ENCODE measurements at regions not wholly inside any gene's neighbourhood (a gene's known extent, or its start where the extent isn't known, plus 50 kb on each side); places are given as distances from the start of the nearest gene placed in this dataset.

DNA sequence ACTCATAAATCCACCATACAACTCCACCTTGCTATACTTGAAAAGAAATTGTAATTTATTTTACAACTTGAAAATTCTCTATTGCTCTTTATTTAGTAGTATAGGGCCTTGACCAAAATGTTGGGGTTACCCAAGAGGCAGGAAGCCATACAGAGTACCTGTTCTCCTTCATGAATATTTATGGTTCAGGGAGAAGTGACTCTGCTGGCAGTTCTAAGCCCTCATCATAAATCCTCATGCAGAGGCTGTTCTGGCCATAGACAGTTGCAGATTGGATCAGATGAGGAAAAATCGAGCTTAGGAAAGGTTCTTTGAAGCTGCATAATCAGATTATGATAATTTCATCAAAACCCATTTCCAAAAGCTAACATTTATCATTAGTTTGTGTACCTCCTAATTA lies 449.4 kb upstream of the TENM4 start:
- H3K4me1 ChIP-seq (ENCODE audit: control insufficient read depth in 1 of 2, extremely low read depth in 1 of 2, insufficient read depth in 2 of 2, low read length in 2 of 2), result no peaks in the 10 kb centered on the region
- H3K27ac ChIP-seq (ENCODE audit: low read length), result no peak overlapping the region
- no peak for DNase-seq
- H3K27me3 Mint-ChIP-seq, result no peaks in the 10 kb centered on the region
- ChIA-PET POLR2A (no interaction called here), CTCF (no interaction called here)
- no peak overlapping the region for H3K27ac Mint-ChIP-seq
- peaks cover 3 to 13% (median 4%) of the 10 kb centered on the region in 3 donors for H3K9me3 Mint-ChIP-seq
- H3K4me3 ChIP-seq (ENCODE audit: control insufficient read depth in 1 of 2, extremely low read depth in 1 of 2, low read length in 1 of 2), result no peak overlapping the region
- no CpG with 5 or more reads among the region's 1 CpG for WGBS (ENCODE audit: insufficient coverage)
- no peaks in the 10 kb centered on the region for H3K27me3 ChIP-seq (replicated peaks in 1 of 2; ENCODE audit: control insufficient read depth in 2 of 2, extremely low read depth in 1 of 2, insufficient read depth in 2 of 2, low read length in 1 of 2)
- H3K4me1 Mint-ChIP-seq, result no peaks in the 10 kb centered on the region
- no peak for ATAC-seq (replicated peaks in 1 of 4)
- H3K4me3 Mint-ChIP-seq, result no peak overlapping the region
- no peaks in the 10 kb centered on the region for H3K36me3 ChIP-seq (ENCODE audit: control insufficient read depth in 2 of 2, extremely low read depth in 1 of 2, insufficient read depth in 1 of 2, low read length in 1 of 2)
- no peaks in the 10 kb centered on the region for H3K9me3 ChIP-seq
- H3K36me3 Mint-ChIP-seq, result no peaks in the 10 kb centered on the region

DNA sequence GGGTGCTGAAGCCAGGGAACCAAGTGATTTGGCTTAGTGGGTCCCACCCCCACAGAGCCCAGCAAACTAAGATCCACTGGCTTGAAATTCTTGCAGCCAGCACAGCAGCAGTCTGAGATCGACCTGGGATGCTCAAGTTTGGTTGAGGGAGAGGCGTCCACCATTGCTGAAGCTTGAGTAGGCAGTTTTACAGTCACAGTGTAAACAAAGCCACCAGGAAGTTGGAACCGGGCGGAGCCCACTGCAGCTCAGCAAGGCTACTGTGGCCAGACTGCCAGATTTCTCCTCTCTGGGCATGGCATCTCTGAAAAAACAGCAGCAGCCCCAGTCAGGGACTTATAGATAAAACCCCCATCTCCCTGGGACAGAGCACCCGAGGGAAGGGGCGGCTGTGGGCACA lies 424.1 kb upstream of the TENM4 start:
- CTCF ChIA-PET, result no interaction called here
- 70% methylated on average over 6 of the region's 6 CpGs for WGBS (ENCODE audit: insufficient coverage)
- ATAC-seq (replicated peaks in 1 of 4), result no peak

DNA sequence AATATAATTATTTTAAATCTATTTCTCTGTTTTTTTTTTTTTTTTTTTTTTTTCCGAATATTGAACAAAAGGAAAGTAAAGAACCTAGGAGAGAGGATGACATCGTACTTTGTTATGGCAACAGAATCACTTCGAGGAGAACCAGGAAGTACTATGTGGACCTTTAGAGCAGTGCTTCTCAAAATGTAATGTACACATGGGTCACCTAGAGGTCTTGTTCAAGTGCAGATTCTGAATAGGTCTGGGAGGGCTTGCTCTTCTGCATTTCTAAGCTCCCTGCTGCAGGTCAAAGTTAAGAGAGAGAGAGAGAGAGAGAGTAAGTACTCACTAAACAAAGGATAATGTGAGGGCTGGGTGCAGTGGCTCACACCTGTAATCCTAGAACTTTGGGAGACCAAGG lies 419.5 kb upstream of the TENM4 start:
- Mint-ChIP-seq H3K36me3 (no peaks in the 10 kb centered on the region), H3K4me1 (no peaks in the 10 kb centered on the region), H3K9me3 (peaks cover 16 to 29% (median 21%) of the 10 kb centered on the region in 3 donors), H3K4me3 (no peak overlapping the region), H3K27ac (no peak overlapping the region), H3K27me3 (no peaks in the 10 kb centered on the region)
- CTCF ChIA-PET, result no interaction called here
- Histone ChIP-seq H3K4me3 (ENCODE audit: control insufficient read depth in 1 of 2, extremely low read depth in 1 of 2, low read length in 1 of 2) (no peak overlapping the region), H3K27me3 (replicated peaks in 1 of 2; ENCODE audit: control insufficient read depth in 2 of 2, extremely low read depth in 1 of 2, insufficient read depth in 2 of 2, low read length in 1 of 2) (no peaks in the 10 kb centered on the region), H3K27ac (ENCODE audit: low read length) (no peak overlapping the region), H3K36me3 (ENCODE audit: control insufficient read depth in 2 of 2, extremely low read depth in 1 of 2, insufficient read depth in 1 of 2, low read length in 1 of 2) (no peaks in the 10 kb centered on the region), H3K4me1 (ENCODE audit: control insufficient read depth in 1 of 2, extremely low read depth in 1 of 2, insufficient read depth in 2 of 2, low read length in 2 of 2) (no peaks in the 10 kb centered on the region), H3K9me3 (no peaks in the 10 kb centered on the region)
- no peak for DNase-seq
- 64% methylated on average over 2 of the region's 3 CpGs for WGBS (ENCODE audit: insufficient coverage)
- POLR2A ChIA-PET, result no interaction called here
- ATAC-seq (replicated peaks in 1 of 4), result no peak

More for the DNA sequence above, 424.1 kb upstream of the TENM4 start:
- no peaks in the 10 kb centered on the region for H3K9me3 ChIP-seq
- Mint-ChIP-seq H3K4me1 (no peaks in the 10 kb centered on the region), H3K36me3 (no peaks in the 10 kb centered on the region), H3K27me3 (no peaks in the 10 kb centered on the region), H3K27ac (no peak overlapping the region), H3K4me3 (no peak overlapping the region), H3K9me3 (peaks cover 24 to 30% (median 25%) of the 10 kb centered on the region in 3 donors)
- H3K27ac ChIP-seq (ENCODE audit: low read length), result no peak overlapping the region
- no peaks in the 10 kb centered on the region for H3K36me3 ChIP-seq (ENCODE audit: control insufficient read depth in 2 of 2, extremely low read depth in 1 of 2, insufficient read depth in 1 of 2, low read length in 1 of 2)
- H3K27me3 ChIP-seq (replicated peaks in 1 of 2; ENCODE audit: control insufficient read depth in 2 of 2, extremely low read depth in 1 of 2, insufficient read depth in 2 of 2, low read length in 1 of 2), result no peaks in the 10 kb centered on the region
- no peaks in the 10 kb centered on the region for H3K4me1 ChIP-seq (ENCODE audit: control insufficient read depth in 1 of 2, extremely low read depth in 1 of 2, insufficient read depth in 2 of 2, low read length in 2 of 2)
- no peak for DNase-seq
- POLR2A ChIA-PET, result no interaction called here
- no peak overlapping the region for H3K4me3 ChIP-seq (ENCODE audit: control insufficient read depth in 1 of 2, extremely low read depth in 1 of 2, low read length in 1 of 2)

DNA sequence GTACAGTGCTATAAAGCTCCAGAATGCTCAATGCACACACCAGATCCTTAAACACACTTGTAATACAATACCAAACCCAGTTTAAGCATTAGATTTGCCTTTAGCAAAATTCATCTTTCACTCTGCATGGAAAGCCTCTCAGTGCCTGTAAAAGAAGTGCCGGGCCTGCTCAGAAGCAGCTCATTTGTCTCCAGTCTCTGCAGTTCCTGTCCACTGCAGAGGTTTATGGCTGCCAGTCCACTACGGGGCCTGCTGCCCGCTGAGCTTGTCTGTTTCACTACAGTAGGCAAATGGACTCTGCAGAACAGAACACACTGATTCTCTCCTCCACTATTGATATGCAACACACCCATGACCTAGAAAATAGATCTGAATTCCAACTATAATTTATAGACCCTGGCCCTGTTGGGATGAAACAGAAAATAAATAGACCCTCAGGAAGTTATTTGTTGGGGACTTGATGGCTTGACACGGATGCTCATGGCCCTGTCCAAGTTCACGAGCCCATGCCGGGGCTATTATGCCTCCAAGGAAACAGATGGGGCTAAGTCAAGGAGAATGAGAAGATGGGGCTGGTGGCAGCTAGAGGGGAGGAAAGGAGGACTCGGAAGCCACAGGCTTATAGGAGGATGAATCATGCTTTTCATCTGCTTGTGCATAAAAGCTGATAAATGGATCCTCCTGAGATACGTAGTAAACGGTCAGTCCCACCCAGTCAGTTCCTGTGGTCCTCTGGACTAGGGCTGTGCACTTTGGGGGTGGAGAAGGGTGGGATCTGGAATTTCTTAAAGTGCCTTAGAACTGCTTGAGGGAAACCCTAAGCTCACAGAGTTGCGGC lies 416.8 kb upstream of the TENM4 start:
- ATAC-seq (replicated peaks in 1 of 4) (no peak), DNase-seq (no peak)
- CTCF ChIA-PET, result no interaction called here
- Histone ChIP-seq H3K9me3 (no peaks in the 10 kb centered on the region), H3K27me3 (replicated peaks in 1 of 2; ENCODE audit: control insufficient read depth in 2 of 2, extremely low read depth in 1 of 2, insufficient read depth in 2 of 2, low read length in 1 of 2) (no peaks in the 10 kb centered on the region), H3K4me1 (ENCODE audit: control insufficient read depth in 1 of 2, extremely low read depth in 1 of 2, insufficient read depth in 2 of 2, low read length in 2 of 2) (no peaks in the 10 kb centered on the region), H3K4me3 (ENCODE audit: control insufficient read depth in 1 of 2, extremely low read depth in 1 of 2, low read length in 1 of 2) (no peak overlapping the region), H3K36me3 (ENCODE audit: control insufficient read depth in 2 of 2, extremely low read depth in 1 of 2, insufficient read depth in 1 of 2, low read length in 1 of 2) (no peaks in the 10 kb centered on the region), H3K27ac (ENCODE audit: low read length) (no peak overlapping the region)
- Mint-ChIP-seq H3K27ac (no peak overlapping the region), H3K36me3 (no peaks in the 10 kb centered on the region), H3K4me1 (no peaks in the 10 kb centered on the region), H3K27me3 (no peaks in the 10 kb centered on the region), H3K9me3 (peaks cover 10 to 28% (median 19%) of the 10 kb centered on the region in 3 donors), H3K4me3 (no peak overlapping the region)
- 73% methylated on average over 10 of the region's 10 CpGs for WGBS (ENCODE audit: insufficient coverage)
- POLR2A ChIA-PET, result no interaction called here

DNA sequence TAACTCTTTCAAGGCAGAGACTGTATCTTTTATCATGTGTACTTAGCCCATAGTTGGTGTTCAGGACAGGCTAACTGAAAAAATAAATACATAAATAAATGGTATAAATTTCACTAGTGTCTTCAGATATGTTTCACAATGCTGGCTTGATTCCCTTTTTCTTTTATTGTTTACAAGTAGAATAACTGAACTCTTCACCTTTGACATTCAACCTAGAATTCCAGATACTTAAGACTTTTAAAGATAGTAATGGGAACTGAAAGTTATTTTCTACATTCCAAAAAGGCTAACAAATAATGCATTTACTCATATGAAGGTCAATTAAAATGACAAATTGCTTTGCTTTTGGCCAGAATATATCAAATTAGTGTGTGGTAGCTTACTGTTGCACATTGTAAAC lies 411.3 kb upstream of the TENM4 start:
- Histone ChIP-seq H3K27me3 (replicated peaks in 1 of 2; ENCODE audit: control insufficient read depth in 2 of 2, extremely low read depth in 1 of 2, insufficient read depth in 2 of 2, low read length in 1 of 2) (no peaks in the 10 kb centered on the region), H3K27ac (ENCODE audit: low read length) (no peak overlapping the region), H3K4me3 (ENCODE audit: control insufficient read depth in 1 of 2, extremely low read depth in 1 of 2, low read length in 1 of 2) (no peak overlapping the region), H3K4me1 (ENCODE audit: control insufficient read depth in 1 of 2, extremely low read depth in 1 of 2, insufficient read depth in 2 of 2, low read length in 2 of 2) (no peaks in the 10 kb centered on the region), H3K36me3 (ENCODE audit: control insufficient read depth in 2 of 2, extremely low read depth in 1 of 2, insufficient read depth in 1 of 2, low read length in 1 of 2) (no peaks in the 10 kb centered on the region), H3K9me3 (no peaks in the 10 kb centered on the region)
- ATAC-seq (replicated peaks in 1 of 4) (no peak), DNase-seq (no peak)
- ChIA-PET POLR2A (no interaction called here), CTCF (no interaction called here)
- Mint-ChIP-seq H3K27ac (no peak overlapping the region), H3K4me1 (no peaks in the 10 kb centered on the region), H3K27me3 (no peaks in the 10 kb centered on the region), H3K36me3 (no peaks in the 10 kb centered on the region), H3K9me3 (peaks cover 8 to 18% (median 10%) of the 10 kb centered on the region in 3 donors), H3K4me3 (no peak overlapping the region)

DNA sequence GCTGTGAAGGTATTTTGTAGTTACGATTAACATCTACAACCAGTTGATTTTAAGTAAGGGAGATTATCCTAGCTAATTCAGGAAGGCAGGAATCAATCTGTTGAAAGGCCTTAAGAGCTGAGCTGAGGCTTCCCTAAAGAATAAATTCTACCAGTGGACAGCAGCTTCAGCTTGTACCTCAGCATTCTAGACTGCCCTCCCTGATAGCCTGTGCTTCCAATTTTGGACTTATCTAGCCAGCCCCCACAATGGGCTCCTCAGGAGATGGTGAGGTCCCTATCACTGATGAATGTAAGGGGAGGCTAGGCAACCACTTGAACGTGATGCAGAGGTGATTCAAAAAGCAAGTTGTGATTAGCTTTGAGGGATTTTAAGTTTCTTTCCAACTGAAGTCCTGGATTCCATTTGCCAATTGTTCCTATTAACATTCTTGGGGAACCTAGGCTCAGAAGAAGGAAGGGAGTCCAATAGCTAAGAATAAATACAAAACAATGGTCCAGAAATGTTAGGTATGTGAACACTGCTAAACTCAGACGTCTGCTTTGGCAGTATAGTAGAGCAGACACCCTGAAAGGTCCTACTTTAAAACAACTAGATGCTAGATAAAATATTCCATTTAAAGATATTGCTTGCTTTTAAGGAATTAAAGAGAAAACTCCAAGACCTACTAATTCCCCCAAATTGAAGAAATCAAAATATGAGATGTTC lies 404.3 kb upstream of the TENM4 start:
- Histone ChIP-seq H3K4me1 (ENCODE audit: control insufficient read depth in 1 of 2, extremely low read depth in 1 of 2, insufficient read depth in 2 of 2, low read length in 2 of 2) (no peaks in the 10 kb centered on the region), H3K9me3 (no peaks in the 10 kb centered on the region), H3K36me3 (ENCODE audit: control insufficient read depth in 2 of 2, extremely low read depth in 1 of 2, insufficient read depth in 1 of 2, low read length in 1 of 2) (no peaks in the 10 kb centered on the region), H3K27ac (ENCODE audit: low read length) (no peak overlapping the region), H3K27me3 (replicated peaks in 1 of 2; ENCODE audit: control insufficient read depth in 2 of 2, extremely low read depth in 1 of 2, insufficient read depth in 2 of 2, low read length in 1 of 2) (no peaks in the 10 kb centered on the region), H3K4me3 (ENCODE audit: control insufficient read depth in 1 of 2, extremely low read depth in 1 of 2, low read length in 1 of 2) (no peak overlapping the region)
- Mint-ChIP-seq H3K9me3 (peaks cover 6 to 16% (median 12%) of the 10 kb centered on the region in 3 donors), H3K27me3 (no peaks in the 10 kb centered on the region), H3K4me1 (no peaks in the 10 kb centered on the region), H3K4me3 (no peak overlapping the region), H3K27ac (no peak overlapping the region), H3K36me3 (no peaks in the 10 kb centered on the region)
- DNase-seq (no peak), ATAC-seq (replicated peaks in 1 of 4) (no peak)
- ChIA-PET POLR2A (no interaction called here), CTCF (no interaction called here)
- 29% methylated on average over 1 of the region's 3 CpGs for WGBS (ENCODE audit: insufficient coverage)
